ENCODE measurements at regions not wholly inside any gene's neighbourhood (a gene's known extent, or its start where the extent isn't known, plus 50 kb on each side); places are given as distances from the start of the nearest gene placed in this dataset.

DNA sequence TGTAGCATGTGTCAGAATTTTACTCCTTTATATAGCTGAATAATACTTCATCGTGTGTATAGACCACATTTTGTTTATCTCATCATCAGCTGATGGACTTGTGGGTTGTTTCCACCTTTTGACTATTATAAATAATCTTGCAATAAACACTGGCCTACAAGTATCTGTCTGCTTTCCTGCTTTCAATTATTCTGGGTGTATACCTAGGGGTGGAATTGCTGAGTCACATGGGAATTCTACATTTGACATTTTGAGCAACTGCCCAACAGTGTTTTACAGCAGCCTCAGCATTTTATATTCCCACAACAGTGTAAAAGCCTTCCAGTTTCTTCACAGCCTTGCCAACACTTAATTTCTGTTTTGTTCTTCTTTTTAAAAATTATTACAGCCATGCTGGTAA lies 200.3 kb upstream of the PRSS1 start:
- no peak for TF ChIP-seq POLR2A (IDR thresholded peaks at IDR 0.05)
- TF ChIP-seq CTCF (IDR thresholded peaks at IDR 0.05 in 8 of 11, conservative IDR thresholded peaks at IDR 0.05 in 3 of 11): no peak
- TF ChIP-seq POLR2AphosphoS5 (IDR thresholded peaks at IDR 0.05): no peak

All from spleen (tissue), 7 donors.